NCI-H446 (cell line): ENCODE measurements at regions not wholly inside any gene's neighbourhood (a gene's known extent, or its start where the extent isn't known, plus 50 kb on each side); places are given as distances from the start of the nearest gene placed in this dataset.
A peak's percentile ranks its signal among the peaks of the same experiment; 100 is the strongest.

ENCODE experiments used
- DNase-seq, 2 experiments: peaks; one replicate each; lab custom pipeline; 2025; lab: John Stamatoyannopoulos, UW

- DNase-seq = no peak
Observed at GRCh38 chr7:67422601-67423000, 426.0 kb downstream of the TYW1 start.

GRCh38 chr7:67423065-67423464 lies 426.4 kb downstream of the TYW1 start:
- DNase-seq = peak in 1 of 2 experiments; percentile 36

GRCh38 chr7:67426654-67427053 lies 430.0 kb downstream of the TYW1 start:
- DNase-seq = no peak

- DNase-seq = no peak
Observed at GRCh38 chr7:67429735-67430134, 433.1 kb downstream of the TYW1 start.

GRCh38 chr7:67432536-67433234 lies 436.1 kb downstream of the TYW1 start:
- DNase-seq = no peak

GRCh38 chr7:67435894-67436535 lies 439.4 kb downstream of the TYW1 start:
- DNase-seq = no peak

- no peak for DNase-seq
Observed at GRCh38 chr7:67438198-67438882, 441.7 kb downstream of the TYW1 start.

GRCh38 chr7:67438913-67439505 lies 442.4 kb downstream of the TYW1 start:
- no peak for DNase-seq

- no peak for DNase-seq
Observed at GRCh38 chr7:67440321-67440720, 443.7 kb downstream of the TYW1 start.

GRCh38 chr7:67445728-67446127 lies 449.1 kb downstream of the TYW1 start:
- DNase-seq = no peak

GRCh38 chr7:67447297-67447696 lies 450.7 kb downstream of the TYW1 start:
- DNase-seq = no peak

- no peak for DNase-seq
Observed at GRCh38 chr7:67448271-67448670, 451.6 kb downstream of the TYW1 start.

GRCh38 chr7:67450171-67450570 lies 453.5 kb downstream of the TYW1 start:
- DNase-seq = no peak

GRCh38 chr7:67451306-67451705 lies 454.7 kb downstream of the TYW1 start:
- DNase-seq = no peak

GRCh38 chr7:67452516-67453026 lies 455.9 kb downstream of the TYW1 start:
- DNase-seq = no peak

GRCh38 chr7:67453580-67454380 lies 457.1 kb downstream of the TYW1 start:
- no peak for DNase-seq

- DNase-seq = no peak
Observed at GRCh38 chr7:67455508-67455907, 458.9 kb downstream of the TYW1 start.

GRCh38 chr7:67462781-67463191 lies 466.2 kb downstream of the TYW1 start:
- DNase-seq = peak; percentile 69 to 89

- DNase-seq = peak in 1 of 2 experiments; percentile 8
Observed at GRCh38 chr7:67463316-67463715, 466.7 kb downstream of the TYW1 start.

- peak in 1 of 2 experiments; percentile 3 for DNase-seq
Observed at GRCh38 chr7:67463983-67464382, 467.4 kb downstream of the TYW1 start.

GRCh38 chr7:67466109-67466508 lies 469.5 kb downstream of the TYW1 start:
- DNase-seq = no peak
